Hematopoietic multipotent progenitor cell (in vitro differentiated cells): ENCODE measurements at regions not wholly inside any gene's neighbourhood (a gene's known extent, or its start where the extent isn't known, plus 50 kb on each side); places are given as distances from the start of the nearest gene placed in this dataset.

Experiments used
- DNase-seq, 3 donors: peaks; one replicate each; pipeline ENCODE4 v3.0.0-alpha.2; 2011 to 2015; ENCODE audit warnings: low read depth in 2 of 3, low spot score in 2 of 3

DNA sequence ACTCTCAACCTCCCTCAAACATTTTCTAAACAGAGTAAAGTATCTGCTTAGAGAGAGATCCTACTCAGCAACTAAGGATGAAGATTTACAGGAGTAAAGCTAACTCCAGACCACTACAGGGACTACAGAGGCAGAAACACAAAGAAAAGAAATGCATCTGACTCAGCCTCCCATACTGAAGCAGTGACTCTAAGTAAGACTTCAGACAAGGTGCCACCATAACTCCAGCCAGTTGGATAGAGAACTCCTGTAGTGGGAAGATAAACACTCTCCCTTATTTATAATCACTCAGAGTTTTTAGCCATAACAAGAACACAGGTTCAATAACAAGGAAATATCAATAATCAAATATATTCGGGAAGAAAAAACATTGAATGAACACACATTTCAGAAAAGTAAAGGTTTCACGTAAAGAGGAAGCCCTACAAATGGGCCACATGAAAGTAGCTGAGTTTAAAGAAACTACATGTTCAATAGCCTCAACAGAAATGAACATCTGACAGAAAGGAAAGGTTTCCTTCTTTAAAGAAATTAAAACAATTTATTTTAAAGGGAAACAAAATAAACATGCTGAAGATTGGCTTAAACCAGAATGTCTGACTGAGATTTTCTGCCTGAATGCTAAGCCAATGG, 519.9 kb downstream of the KCNJ3 start:
- no peak for DNase-seq

GRCh38 chr2:155215037-155215707, 516.7 kb downstream of the KCNJ3 start:
- DNase-seq, result no peak

DNA sequence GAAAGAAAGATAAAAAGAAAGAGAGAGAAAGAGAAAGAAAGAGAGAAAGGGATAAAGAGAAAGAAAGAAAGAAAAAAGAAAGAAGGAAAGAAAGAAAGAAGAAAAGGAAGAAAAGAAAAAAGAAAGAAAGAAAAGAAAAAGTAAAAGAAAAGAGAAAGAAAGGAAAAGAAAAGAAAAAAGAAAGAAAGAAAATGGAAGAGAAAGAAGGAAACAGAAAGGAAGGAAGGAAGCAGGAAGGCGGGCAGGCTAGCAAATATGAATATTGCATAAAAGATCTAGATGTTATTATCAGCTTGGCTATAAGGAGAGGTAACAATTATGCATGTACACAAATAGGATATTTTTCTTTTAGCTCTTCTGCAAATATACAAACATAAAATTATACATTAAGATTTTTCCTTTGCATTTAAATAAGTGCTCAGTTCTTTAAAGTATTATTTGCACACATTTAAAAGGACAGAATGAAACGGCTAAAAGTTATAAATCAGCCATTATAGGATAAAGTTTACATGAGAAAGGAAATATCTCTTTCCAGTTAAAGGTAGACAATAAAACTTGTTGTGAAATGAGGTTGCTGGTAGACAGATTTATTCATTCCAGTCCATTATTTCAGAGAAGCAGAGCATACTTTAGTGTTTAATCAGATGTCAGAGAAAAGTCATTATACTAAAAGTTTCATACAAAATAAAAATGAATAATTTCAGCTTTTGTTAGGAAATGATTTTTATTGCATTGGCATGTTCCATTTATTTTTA, 511.4 kb downstream of the KCNJ3 start:
- DNase-seq, result no peak

- DNase-seq, result peak in 2 of 3 donors; percentile 10 to 28
These were observed 504.7 kb downstream of the KCNJ3 start for GRCh38 chr2:155203178-155203577.

DNA sequence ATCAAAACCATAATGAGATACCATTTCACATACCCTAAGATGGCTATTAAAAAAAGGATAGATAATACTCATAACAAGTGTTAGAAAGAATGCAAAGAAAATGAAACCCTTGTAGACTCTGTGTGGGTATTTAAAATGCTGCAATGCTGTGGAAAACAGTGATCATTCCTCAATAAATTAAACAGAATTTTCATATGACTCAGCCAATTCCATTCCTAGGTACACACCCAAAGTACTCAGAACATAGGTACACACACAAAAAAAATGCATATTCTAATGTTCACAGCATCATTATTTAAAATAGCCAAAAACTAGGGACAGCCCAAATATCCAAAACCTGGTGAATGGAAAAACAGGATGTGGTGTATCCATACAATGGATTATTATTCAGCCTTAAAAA, 502.3 kb downstream of the KCNJ3 start:
- DNase-seq, result no peak

DNA sequence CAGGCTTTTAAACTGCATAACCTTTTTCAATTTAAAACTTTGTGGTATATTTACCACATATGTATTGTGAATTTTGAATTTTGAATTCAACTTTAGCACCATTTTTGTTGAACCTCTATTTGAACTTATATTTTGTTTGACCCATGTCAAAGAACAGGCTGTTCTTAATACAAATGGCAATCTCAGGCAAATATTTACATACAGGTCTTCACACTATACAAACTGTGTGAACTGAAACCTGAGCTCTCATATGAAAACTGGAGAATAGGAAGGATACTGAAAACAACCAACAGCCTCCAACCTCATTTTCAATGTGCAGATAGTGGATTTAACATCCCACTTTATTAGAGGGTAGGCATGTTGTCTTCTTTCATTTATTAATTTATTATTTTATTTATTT, 491.8 kb downstream of the KCNJ3 start:
- no peak for DNase-seq

GRCh38 chr2:155178921-155179320, 480.4 kb downstream of the KCNJ3 start:
- peak in 1 of 3 donors; percentile 47 for DNase-seq

DNA sequence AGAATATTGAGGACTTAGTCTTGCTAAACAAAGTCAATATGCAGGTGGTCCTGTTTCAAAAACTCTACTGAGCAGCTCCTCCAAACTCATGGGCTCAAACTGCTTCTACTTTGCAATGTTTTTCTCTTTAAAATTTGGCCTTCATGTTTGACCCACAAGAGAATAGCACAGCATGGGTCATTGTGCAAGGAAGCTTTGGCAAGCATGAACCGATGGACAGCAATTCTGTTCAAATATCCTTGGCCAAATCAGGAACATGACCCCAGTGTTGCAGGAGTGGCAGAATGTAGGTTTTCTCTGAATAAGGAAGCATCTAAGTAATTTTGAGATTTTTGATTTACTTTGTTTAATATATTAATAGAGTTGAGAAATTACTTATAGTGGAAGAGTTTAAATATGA, 477.9 kb downstream of the KCNJ3 start:
- DNase-seq, result no peak

DNA sequence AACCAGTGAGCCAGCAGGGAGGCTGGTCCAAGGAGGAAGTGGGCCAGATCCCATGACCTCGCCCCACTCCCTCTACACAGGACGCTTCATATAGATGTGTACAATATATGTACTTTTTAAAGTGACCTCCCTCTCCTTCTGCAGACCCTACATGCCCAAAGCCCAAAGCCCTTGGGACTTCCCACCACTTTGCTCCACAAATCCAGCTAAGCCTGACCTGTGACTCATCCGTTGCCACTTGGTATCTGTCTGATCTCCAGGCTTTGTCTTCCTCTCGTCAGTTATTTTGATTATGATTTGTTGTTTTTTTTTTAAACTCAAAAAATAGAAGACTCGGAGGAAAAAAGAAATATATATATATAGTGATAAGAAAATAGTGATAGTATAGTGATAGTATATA, 470.8 kb downstream of the KCNJ3 start:
- DNase-seq, result no peak

DNA sequence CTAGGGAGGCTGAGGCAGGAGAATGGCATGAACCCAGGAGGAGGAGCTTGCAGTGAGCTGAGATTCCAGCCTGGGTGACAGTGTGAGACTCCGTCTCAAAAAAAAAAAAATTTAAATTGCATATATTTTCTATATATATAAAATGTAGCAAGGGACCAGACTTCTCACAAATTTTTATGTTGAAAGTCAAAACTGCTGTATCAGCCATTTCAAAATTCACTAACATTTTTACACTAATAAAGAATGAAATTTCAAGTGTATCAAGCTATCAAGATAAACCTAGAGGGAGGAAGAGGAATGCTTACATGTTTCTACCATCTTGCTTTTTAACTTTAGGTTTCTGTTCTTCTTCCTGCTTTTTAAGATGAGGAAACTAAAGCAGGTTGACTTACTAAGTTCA, 464.0 kb downstream of the KCNJ3 start:
- DNase-seq, result no peak

DNA sequence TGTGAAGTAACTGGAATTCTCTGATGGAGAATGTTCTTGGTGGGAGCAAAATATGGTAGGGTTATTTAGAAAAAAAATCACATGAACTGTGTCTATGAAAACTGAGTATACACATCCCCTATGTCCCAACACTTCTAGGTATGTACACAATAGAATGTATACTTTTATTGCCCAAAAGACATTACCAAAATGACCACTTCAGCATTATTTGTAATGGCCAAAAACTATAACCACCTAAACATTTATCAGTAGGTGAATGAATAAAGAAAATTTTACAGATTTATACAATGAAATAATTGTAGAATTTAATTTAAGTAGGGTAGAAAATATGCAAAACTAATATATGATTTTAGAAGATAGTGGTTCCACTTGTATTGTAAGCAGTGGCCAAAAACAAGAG, 462.8 kb downstream of the KCNJ3 start:
- DNase-seq, result no peak

- no peak for DNase-seq
These were observed 459.2 kb downstream of the KCNJ3 start for GRCh38 chr2:155157711-155158110.

GRCh38 chr2:155157065-155157464, 458.6 kb downstream of the KCNJ3 start:
- no peak for DNase-seq

GRCh38 chr2:155151945-155152344, 453.4 kb downstream of the KCNJ3 start:
- no peak for DNase-seq

- no peak for DNase-seq
These were observed 453.0 kb downstream of the KCNJ3 start for GRCh38 chr2:155151472-155151871.

DNA sequence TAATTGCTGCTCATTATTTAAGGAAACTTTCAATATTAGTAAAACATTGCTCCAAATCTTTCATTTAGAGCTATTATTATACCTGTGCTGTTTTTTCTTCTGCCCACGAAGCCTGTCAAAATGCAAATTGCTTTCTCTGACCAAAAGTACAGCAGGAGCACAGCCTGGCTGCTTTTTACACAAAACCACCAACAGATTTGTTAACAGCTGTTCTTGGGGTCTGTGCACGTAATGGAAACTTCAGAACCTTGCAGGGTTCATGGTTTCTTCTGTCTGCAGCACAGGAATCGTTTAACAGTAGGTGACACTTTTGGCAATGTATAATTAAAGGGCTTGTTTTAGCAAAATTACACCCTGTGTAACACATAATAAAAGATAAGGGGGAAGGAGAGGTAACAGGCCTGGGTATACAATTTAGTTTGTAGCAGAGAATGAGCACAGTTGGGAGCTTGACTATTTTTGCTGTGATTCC, 447.3 kb downstream of the KCNJ3 start:
- no peak for DNase-seq

DNA sequence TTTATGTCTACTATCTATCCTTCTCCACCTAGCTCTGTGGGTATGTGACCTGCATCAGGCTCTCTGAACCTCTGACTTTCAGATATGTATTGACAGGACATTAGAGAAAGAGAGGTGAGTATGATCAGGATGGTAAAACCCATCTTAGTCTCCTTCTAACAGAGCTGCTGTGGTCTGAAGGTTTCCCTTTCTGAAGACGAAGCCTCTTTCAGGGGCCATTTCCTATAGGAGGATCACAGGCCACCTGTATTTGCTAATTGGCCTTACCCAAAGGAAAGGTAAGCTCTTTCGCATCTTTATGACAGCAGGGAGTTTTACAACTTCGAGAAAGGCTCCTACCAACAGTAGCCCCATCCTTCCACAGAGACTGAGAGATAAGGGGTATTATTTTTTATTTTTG, 442.9 kb downstream of the KCNJ3 start:
- no peak for DNase-seq

DNA sequence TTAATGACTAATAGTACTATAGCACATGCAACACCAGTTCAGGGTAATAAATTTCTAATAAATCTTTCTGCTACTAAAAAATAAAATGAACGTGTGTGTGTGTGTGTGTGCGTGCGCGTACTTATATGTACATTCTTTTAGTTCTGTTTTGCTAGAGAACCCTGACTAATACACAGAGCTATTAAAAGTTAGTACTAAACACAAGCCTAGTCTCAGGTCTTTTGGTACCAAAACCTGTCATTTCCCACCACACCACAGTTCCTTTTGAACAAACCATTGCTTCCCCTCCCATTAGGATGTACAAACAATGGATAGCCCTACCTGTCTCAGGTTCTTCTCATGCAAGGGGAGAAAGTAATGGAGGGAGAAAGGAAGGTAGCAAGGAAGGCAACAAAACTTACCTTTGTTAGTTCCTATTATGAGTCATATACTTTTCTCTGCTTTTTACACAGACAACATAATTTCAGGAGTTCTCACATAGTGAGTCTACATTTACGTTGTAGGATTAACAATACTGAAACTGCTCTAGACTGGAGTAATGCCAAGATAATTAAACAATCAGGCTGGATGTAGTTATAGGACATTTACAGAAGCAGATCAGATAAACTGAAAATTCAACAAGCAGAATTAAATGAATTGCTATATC, 427.2 kb downstream of the KCNJ3 start:
- no peak for DNase-seq

DNA sequence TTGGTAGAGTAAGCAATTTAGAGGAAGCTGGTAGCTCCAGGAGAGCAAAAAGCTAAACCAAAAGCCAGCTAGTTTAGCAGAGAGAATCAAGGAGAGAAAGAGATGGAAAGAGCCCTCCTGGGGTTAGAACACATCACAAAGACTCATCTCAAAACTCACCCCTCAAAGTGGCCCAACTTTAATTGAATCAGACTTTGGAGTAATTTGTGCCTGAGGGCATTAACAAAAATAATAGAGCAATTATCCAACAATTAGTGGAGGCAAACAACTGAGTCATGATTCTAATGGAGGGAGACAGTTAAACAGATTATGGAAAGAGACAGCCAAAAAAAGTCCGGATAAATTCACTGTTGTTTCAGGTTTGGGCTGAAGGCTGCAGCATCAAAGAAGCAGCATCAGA, 417.4 kb downstream of the KCNJ3 start:
- no peak for DNase-seq

DNA sequence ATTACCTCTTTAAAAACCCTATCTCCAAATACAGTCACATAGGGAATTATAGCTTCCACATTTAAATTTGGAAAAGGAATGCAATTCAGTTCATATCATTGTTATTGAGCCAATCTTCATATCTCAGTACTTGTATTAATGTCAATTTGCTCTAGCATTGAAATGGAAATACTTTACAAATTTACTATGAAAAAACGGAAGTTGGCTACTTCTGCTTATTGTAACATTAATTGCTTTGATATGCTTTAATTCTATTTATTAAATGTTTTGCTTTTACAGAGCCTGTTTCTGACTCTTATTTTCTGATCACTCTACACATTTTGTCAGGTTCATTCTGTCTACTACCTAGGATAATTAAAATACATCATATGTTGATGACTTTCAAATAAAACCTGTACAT, 412.6 kb downstream of the KCNJ3 start:
- no peak for DNase-seq

GRCh38 chr2:155109527-155109926, 411.0 kb downstream of the KCNJ3 start:
- no peak for DNase-seq
